D721Med (cell line): ENCODE measurements at regions not wholly inside any gene's neighbourhood (a gene's known extent, or its start where the extent isn't known, plus 50 kb on each side); places are given as distances from the start of the nearest gene placed in this dataset.

ENCODE experiments used
- DNase-seq: peaks from one replicate; pipeline ENCODE4 v3.0.0; 2011; ENCODE audit warnings: low spot score; ENCODE audit not compliant: insufficient read length
- FAIRE-seq: peaks from 2 replicates; lab custom pipeline; 2011; peaks lifted over from hg19 to GRCh38; lab: Jason Lieb, UNC
- TF ChIP-seq, protein P1 (sequence below): IDR thresholded peaks from 2 replicates; pipeline ENCODE4 v1.5.1; 2012; ENCODE audit warnings: mild to moderate bottlenecking, control low read depth; ENCODE audit not compliant: insufficient read depth; ENCODE audit errors: missing control alignments

DNA sequence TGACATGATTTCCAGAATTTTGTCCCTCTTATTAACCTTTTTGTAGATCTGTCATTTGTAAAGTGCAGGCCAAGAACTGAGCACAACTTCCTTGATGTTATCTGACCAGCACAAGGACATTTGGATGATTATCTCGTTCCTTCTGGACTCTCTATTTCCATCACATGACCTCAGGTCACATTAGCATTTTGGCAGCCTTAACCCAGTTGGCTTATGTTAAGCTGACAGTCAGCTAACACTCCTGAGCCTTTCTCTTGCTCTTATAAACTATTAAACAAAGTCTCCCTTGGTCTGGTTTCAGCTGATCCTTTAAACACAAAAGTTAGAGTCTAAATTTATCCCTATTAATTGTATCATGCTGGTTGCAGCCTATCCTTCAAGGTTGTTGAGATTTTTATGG, 167.2 kb upstream of the RBBP8 start:
- no peak for DNase-seq
- TF ChIP-seq, protein P1, sequence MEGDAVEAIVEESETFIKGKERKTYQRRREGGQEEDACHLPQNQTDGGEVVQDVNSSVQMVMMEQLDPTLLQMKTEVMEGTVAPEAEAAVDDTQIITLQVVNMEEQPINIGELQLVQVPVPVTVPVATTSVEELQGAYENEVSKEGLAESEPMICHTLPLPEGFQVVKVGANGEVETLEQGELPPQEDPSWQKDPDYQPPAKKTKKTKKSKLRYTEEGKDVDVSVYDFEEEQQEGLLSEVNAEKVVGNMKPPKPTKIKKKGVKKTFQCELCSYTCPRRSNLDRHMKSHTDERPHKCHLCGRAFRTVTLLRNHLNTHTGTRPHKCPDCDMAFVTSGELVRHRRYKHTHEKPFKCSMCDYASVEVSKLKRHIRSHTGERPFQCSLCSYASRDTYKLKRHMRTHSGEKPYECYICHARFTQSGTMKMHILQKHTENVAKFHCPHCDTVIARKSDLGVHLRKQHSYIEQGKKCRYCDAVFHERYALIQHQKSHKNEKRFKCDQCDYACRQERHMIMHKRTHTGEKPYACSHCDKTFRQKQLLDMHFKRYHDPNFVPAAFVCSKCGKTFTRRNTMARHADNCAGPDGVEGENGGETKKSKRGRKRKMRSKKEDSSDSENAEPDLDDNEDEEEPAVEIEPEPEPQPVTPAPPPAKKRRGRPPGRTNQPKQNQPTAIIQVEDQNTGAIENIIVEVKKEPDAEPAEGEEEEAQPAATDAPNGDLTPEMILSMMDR = no peak
- FAIRE-seq = no peak

DNA sequence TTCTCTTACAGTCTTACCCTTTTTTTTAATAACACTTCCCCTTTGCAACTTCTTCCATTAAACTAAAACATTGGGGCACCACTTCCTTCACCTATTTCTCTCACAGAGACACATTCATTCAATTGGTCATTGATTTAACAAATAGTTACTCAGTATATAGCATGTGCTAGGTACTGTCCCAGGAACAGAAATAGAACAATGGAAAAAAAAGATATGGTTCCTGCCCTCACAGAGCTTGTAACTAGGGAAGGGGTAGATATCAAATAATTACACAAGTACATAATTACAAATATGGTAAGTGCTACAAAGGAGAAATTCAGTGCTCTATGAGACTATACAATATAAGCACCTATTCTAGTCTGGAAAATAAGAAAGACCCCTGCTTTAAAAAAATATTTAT, 165.5 kb upstream of the RBBP8 start:
- FAIRE-seq = no peak
- DNase-seq = no peak
- TF ChIP-seq, protein P1 = no peak

DNA sequence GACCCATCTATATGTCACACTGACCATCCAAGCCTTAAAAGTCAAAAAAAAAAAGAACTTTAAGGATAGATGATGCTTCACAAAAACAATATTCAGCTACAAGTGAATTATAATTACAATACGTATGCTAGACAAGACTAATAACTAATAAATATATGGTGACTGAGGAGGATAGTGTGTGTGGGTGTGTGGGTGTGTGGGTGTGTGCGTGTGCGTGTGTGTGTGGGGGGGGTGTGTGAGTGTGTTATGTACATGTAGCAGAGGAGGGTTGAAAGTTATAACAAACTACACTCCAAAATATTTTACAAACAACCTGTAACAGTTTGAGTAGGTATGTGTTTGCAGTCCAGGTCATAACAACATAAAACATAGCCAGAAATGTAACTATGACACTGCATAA, 159.2 kb upstream of the RBBP8 start:
- TF ChIP-seq, protein P1 = no peak
- FAIRE-seq (no peak), DNase-seq (no peak)

DNA sequence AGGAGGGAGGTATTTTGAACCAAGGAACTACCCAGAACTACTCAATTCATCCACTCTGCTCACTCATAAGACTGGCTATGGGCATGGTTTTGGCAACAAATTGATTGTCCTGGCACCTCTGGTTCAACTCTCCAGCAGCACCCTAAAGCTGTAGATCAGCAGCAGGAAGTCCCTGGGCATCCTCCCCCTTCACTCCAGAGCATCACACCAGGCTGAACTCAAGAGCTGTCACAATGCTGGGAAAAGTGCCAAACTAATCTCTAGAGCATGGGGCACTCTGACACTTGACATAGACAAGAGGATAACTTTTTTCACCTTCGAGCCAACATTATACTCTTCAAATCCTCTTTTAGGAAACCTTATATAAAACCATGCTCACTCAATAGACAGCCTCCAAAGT, 154.1 kb upstream of the RBBP8 start:
- FAIRE-seq (no peak), DNase-seq (no peak)
- TF ChIP-seq, protein P1 = no peak

DNA sequence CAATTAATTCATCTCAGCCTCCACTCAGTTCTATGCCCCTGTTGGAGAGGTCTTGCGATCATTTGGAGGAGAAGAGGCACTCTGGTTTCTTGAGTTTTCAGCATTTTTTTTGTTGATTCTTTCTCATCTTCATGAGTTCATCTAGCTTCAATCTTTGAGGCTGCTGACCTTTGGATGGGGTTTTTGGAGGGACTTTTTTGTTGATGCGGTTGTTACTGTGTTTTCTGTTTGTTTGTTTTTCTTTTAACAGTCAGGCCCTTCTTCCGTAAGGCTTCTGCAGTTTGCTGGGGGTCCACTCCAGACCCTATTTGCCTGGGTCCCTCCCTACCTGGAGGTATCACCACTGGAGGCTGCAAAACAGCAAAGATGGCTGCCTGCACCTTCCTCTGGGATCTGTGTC, 149.9 kb upstream of the RBBP8 start:
- no peak for DNase-seq
- FAIRE-seq = no peak
- TF ChIP-seq, protein P1 = no peak

DNA sequence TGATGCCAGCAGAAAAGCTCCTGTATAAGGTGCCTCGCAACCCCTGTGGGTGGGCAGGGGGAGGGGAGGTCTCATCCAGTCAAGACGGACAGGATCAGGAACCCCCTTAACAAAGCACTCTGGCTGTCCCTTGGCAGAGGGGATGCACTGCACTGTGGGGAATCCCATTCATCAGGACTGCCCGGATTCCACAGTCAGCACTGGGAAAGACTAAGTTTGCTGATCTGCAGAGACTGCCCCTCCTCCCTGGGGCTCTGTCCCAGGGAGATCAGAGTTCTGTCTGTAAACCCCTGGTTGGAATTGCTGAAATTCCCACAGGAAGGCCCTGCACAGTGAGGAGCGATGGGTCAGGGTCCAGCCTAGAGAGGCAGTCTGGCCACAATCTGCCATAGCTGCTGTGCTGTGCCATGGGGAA, 149.5 kb upstream of the RBBP8 start:
- TF ChIP-seq, protein P1 = no peak
- FAIRE-seq (no peak), DNase-seq (no peak)

DNA sequence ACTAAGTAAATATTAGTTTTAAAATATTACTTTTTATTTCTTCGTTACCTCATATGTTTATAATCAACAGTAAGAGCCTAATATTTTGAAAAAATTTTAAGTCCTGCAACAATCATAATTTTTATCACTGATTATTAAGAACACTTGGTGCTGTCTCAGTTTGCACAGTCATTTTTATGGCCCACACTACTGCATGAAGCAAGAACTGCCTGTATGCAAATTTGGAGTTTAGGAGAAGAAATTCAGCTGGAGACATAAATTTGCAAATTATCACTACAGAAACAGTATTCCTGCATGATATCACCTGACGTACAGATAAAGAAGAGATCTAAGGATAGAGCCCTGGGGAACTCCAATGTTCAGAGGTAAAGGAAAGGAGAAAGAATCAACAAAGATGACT, 144.1 kb upstream of the RBBP8 start:
- FAIRE-seq (no peak), DNase-seq (no peak)
- TF ChIP-seq, protein P1 = no peak
